Naive thymus-derived CD8-positive, alpha-beta T cell (primary cell): ENCODE measurements at regions not wholly inside any gene's neighbourhood (a gene's known extent, or its start where the extent isn't known, plus 50 kb on each side); places are given as distances from the start of the nearest gene placed in this dataset.

Experiments
- ATAC-seq, 2 donors: fragments of 150-1000 bp; cut with Tn5 transposase in 1 of 2; sonication (Bioruptor Pico), chemical (Tn5 transposase) in 1 of 2; 1 replicate in 1 of 2; 2 replicates in 1 of 2; pipeline ENCODE4 v1.10.0; 2021; ENCODE audit warnings: mild to moderate bottlenecking in 2 of 2, moderate library complexity in 2 of 2
- POLR2A ChIA-PET: fragments of 350-600 bp; sonication (Branson Sonifier 250); formaldehyde crosslinking; loops from one replicate; lab custom pipeline; 2021; ENCODE audit warnings: antibody characterized with exemption; lab: Charles Lee
- DNase-seq, 10 donors: peaks; one replicate each; pipeline versions ENCODE4 v3.0.0 to v3.0.0-alpha.2; 2020 to 2022
- H3K27ac Mint-ChIP-seq, 10 donors: one replicate each; pipeline ENCODE4 v1.8.0; 2020 to 2022; ENCODE audit warnings: mild to moderate bottlenecking in 10 of 10, mixed read lengths in 10 of 10, moderate library complexity in 4 of 10, inconsistent platforms in 1 of 10
- H3K27me3 Mint-ChIP-seq, 5 donors: one replicate each; pipeline ENCODE4 v1.8.0; 2021 to 2022; ENCODE audit warnings: mixed read lengths in 5 of 5
- H3K36me3 Mint-ChIP-seq, 3 donors: one replicate each; pipeline ENCODE4 v1.8.0; 2020 to 2022; ENCODE audit warnings: mixed read lengths in 3 of 3, mild to moderate bottlenecking in 2 of 3, inconsistent platforms in 1 of 3
- H3K4me1 Mint-ChIP-seq, 4 donors: one replicate each; pipeline ENCODE4 v1.8.0; 2021 to 2022; ENCODE audit warnings: mixed read lengths in 4 of 4
- H3K4me3 Mint-ChIP-seq, 10 donors: one replicate each; pipeline ENCODE4 v1.8.0; 2020 to 2022; ENCODE audit warnings: mild to moderate bottlenecking in 10 of 10, mixed read lengths in 10 of 10, moderate library complexity in 6 of 10, inconsistent platforms in 1 of 10
- H3K9me3 Mint-ChIP-seq, 9 donors: one replicate each; pipeline ENCODE4 v1.8.0; 2020 to 2022; ENCODE audit warnings: mixed read lengths in 9 of 9, mild to moderate bottlenecking in 3 of 9, inconsistent platforms in 1 of 9, moderate library complexity in 1 of 9

DNA sequence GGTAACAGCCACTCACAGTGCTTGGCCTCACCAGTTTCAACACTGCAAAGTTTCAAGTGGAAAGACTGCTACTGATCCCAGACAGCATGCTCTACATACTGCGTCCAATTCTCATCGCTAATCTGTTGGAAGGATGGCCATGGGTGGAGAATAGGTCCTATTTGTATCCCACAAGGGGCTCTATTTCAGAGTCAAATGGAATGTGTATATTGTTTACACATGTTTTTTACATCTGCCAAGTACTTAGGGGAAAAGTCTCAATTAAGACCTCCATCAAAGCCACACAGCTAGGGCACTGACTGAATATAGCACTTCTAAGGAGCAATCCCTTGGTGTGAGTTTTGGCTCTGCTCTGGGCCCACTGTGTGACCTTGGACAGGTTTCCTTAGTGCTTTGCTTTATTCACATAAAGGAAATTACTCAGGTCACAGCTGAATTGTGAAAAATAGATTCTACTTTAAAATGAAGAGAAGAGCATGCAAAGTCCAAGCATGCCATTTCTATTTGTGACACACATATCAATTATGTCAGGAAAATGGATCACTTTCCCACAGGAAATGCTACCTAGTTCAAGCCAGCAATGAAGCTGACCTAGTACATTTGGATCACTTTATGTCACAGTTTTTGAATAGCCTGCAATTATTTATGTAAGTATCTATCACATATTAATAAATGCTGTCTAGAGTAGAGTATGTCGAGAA is 112.9 kb upstream of the STK17B start:
- no peak for DNase-seq
- no peaks in the 10 kb centered on the region for H3K9me3 Mint-ChIP-seq
- H3K27ac Mint-ChIP-seq: no peak overlapping the region
- ATAC-seq: no peak
- no peak overlapping the region for H3K4me3 Mint-ChIP-seq
- H3K27me3 Mint-ChIP-seq: no peaks in the 10 kb centered on the region
- POLR2A ChIA-PET: no interaction called here
- H3K4me1 Mint-ChIP-seq: peaks cover 11 to 31% (median 20%) of the 10 kb centered on the region in 4 donors
- peaks cover 0 to 2% (median 0%) of the 10 kb centered on the region in 3 donors for H3K36me3 Mint-ChIP-seq

DNA sequence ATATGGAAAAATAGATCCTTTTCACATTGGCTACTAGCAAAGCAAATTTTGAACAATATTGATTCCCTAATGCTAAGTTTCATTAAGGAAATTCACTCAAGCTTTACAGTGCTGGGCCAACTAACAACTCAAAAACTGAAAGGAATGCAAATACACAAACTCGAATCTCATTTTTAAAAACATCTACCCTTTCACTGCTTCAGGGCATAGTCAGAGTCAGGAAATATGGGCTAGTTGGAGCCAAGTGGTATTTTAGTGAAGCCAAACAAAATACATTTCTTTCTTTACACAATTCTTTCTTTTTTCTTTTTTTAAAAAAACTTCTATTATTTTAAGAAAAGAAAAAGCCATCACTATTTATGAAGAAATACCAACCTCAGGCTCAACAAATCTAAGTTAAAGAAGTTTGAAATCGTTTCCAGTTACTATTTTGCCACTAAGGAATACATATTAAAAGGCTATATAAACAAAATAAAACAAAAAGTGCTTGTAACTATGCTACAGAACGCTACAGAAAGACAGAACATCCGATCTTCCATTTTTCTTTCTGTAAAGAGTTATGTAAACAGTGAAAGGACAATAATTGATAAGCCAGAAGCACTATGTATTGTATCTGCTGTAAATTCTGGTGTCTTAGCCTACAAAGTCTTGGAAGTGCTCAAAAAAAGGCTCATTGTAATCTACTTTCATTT is 113.6 kb upstream of the STK17B start:
- no peak overlapping the region for H3K4me3 Mint-ChIP-seq
- ATAC-seq (no peak), DNase-seq (no peak)
- H3K36me3 Mint-ChIP-seq: peaks cover 0 to 2% (median 0%) of the 10 kb centered on the region in 3 donors
- peaks cover 6 to 24% (median 19%) of the 10 kb centered on the region in 4 donors for H3K4me1 Mint-ChIP-seq
- no peaks in the 10 kb centered on the region for H3K27me3 Mint-ChIP-seq
- H3K9me3 Mint-ChIP-seq: no peaks in the 10 kb centered on the region
- peak overlapping the region in 1 of 10 donors; percentile 51 for H3K27ac Mint-ChIP-seq
- POLR2A ChIA-PET: no interaction called here

DNA sequence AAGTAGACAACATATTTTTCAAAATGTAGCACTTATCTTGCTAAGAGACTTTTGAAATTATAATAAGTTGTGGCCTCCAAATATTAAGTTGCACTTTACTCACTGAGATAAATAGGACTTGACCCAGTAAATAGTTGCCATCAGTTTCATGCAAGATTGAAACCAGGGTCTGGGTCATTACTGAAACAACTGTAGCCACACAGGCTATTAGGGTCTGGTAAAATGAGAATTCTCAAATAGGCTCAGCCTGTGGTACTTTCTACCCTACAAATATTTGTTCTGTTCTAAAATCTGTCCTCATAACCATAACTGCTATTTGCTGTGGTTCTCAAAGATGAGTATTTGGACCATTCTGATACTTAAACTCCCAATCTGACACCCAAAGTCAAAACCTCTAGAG is 115.4 kb upstream of the STK17B start:
- POLR2A ChIA-PET: no interaction called here

DNA sequence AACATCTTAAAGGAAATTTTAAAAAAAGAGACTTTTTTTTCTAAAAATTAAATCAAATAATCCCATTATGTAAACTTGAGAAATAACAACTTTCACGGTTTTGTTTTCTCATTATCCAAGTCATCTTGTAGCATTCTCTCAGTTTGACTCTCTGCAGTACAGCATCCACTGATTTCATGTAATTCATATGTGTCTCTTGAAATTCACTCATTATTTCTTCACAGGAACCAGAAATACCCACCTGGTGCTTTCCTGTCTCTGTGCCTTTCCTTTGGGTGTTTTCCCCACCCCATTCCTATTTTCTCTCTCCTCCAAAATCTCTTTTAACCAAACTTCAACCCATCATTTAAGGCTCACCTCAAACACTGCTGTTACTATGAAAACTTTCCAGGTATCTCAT is 116.1 kb upstream of the STK17B start:
- H3K36me3 Mint-ChIP-seq: no peaks in the 10 kb centered on the region
- peak overlapping the region in 1 of 10 donors; percentile 6 for H3K27ac Mint-ChIP-seq

More for the DNA sequence above, 115.4 kb upstream of the STK17B start:
- peaks cover 0 to 2% (median 0%) of the 10 kb centered on the region in 3 donors for H3K36me3 Mint-ChIP-seq
- H3K4me3 Mint-ChIP-seq: no peak overlapping the region
- no peaks in the 10 kb centered on the region for H3K27me3 Mint-ChIP-seq
- no peak for DNase-seq
- H3K4me1 Mint-ChIP-seq: peaks cover 6 to 27% (median 20%) of the 10 kb centered on the region in 4 donors
- H3K9me3 Mint-ChIP-seq: no peaks in the 10 kb centered on the region
- no peak overlapping the region for H3K27ac Mint-ChIP-seq
- ATAC-seq: no peak

DNA sequence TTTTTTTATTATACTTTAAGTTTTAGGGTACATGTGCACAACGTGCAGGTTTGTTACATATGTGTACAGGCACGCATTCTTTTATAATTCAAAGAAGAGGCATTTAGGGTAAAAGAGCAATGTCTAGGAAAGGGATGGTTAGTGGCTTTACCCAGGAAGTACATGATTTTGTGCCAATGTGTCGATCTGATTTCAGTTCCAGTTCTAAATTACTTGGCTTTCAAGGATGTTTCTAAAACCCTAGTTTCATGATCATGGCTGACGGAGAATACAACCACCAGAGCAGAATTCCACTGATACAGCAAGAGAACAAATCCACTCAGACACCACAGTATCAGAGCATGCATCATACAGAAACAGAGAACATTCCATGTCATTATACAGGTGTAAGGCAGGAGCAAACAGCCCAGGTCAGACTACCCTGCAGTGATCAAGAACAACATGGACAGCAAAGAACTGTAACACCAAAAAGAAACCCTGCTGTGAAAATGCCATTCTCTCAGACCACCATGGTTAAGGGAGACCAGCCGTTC is 116.7 kb upstream of the STK17B start:
- no peak for DNase-seq
- POLR2A ChIA-PET: no interaction called here
- H3K27me3 Mint-ChIP-seq: no peaks in the 10 kb centered on the region
- no peaks in the 10 kb centered on the region for H3K36me3 Mint-ChIP-seq
- peak overlapping the region in 1 of 10 donors; percentile 26 for H3K27ac Mint-ChIP-seq
- peaks cover 6 to 34% (median 21%) of the 10 kb centered on the region in 4 donors for H3K4me1 Mint-ChIP-seq
- H3K4me3 Mint-ChIP-seq: peak overlapping the region in 2 of 10 donors; percentile 24 to 65
- peak in 1 of 2 donors; percentile 23 for ATAC-seq
- H3K9me3 Mint-ChIP-seq: no peaks in the 10 kb centered on the region

More for the DNA sequence above, 116.1 kb upstream of the STK17B start:
- peaks cover 6 to 32% (median 21%) of the 10 kb centered on the region in 4 donors for H3K4me1 Mint-ChIP-seq
- no peak overlapping the region for H3K4me3 Mint-ChIP-seq
- ATAC-seq: no peak
- POLR2A ChIA-PET: no interaction called here
- no peaks in the 10 kb centered on the region for H3K27me3 Mint-ChIP-seq
- no peak for DNase-seq
- H3K9me3 Mint-ChIP-seq: no peaks in the 10 kb centered on the region

DNA sequence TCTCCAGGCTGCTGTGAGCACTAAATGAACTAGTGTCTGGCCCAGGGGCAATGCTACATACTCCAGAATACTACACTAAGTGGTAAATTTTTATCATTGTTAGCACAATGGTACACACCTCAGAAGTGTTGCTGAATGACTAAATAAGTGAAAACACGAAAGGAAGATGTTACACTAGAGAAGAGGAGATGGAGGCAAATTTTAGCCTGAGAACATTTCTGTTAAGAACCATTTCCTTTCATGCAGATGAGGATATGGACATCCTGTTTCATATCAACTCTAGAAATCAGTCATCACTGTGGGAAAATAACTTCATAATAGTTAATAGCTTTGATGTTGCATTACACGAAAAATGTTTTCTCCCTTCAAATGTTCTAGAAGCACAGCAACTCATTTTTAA is 117.6 kb upstream of the STK17B start:
- POLR2A ChIA-PET: no interaction called here
- Mint-ChIP-seq H3K4me3 (no peak overlapping the region), H3K9me3 (no peaks in the 10 kb centered on the region), H3K4me1 (peaks cover 6 to 34% (median 21%) of the 10 kb centered on the region in 4 donors), H3K36me3 (no peaks in the 10 kb centered on the region), H3K27me3 (no peaks in the 10 kb centered on the region), H3K27ac (no peak overlapping the region)
- no peak for DNase-seq
- ATAC-seq: no peak

DNA sequence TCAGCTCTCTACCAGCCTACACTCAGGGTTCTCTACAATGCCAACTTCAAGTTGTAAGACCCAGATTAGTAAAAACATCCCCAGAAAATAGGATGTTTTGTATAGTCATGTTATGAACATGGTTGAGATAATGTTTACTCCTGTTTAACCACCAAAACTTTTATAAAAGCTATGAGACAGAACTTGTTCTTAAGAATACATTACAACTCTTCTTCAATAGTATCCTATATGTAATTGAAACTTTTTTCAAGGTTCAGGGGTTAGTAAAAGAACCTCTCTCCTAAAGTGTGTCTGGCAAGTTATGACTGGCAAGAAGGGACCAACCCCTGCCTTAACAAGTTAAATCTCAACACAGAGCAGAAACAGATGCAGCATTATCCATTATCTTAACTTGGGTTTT is 118.8 kb upstream of the STK17B start:
- no peak for ATAC-seq
- Mint-ChIP-seq H3K27ac (no peak overlapping the region), H3K36me3 (no peaks in the 10 kb centered on the region), H3K4me1 (peaks cover 6 to 34% (median 21%) of the 10 kb centered on the region in 4 donors), H3K4me3 (no peak overlapping the region), H3K9me3 (no peaks in the 10 kb centered on the region), H3K27me3 (no peaks in the 10 kb centered on the region)
- no peak for DNase-seq
- POLR2A ChIA-PET: no interaction called here

DNA sequence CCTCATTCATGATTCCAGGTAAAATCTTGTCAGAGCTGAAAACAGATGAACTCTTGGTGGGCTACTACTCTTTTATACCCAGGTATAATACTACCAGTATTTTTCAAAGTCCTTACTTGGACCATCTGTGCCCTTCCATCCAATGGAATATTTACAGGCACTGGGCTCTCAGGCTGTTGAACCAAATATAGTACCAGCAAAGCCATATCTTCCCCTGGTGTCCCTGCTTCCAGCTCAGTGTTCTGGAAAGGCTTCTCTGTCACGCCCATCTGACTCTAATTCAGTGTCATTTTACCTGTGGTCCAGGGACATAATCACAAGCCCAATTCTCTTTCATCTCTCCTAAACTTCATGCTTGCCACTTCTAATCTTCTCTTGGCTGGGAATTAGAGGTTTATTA is 119.2 kb upstream of the STK17B start:
- no peaks in the 10 kb centered on the region for H3K27me3 Mint-ChIP-seq
- no peaks in the 10 kb centered on the region for H3K9me3 Mint-ChIP-seq
- H3K27ac Mint-ChIP-seq: no peak overlapping the region
- ATAC-seq: no peak
- no peaks in the 10 kb centered on the region for H3K36me3 Mint-ChIP-seq
- POLR2A ChIA-PET: no interaction called here
- DNase-seq: no peak
- H3K4me1 Mint-ChIP-seq: peaks cover 6 to 34% (median 19%) of the 10 kb centered on the region in 4 donors
- no peak overlapping the region for H3K4me3 Mint-ChIP-seq

DNA sequence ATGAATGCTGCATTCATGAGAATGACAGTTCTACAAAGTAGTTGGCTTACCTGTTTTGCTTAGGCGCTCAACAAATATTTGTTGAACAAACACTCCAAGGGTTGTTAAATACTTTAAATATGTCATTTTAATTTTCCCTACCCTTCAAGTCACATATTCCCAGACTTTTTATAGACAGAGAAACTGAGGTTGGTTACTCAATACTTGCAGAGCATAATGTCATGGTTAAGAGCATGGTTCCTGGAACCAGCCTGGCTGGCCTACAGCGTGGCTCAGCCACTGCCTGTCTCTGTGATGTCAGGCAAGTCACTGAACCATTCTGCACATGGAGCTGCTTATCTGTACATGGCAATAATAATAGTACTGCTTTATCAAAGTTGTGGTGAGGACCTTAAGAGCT is 120.0 kb upstream of the STK17B start:
- DNase-seq (no peak), ATAC-seq (no peak)
- H3K36me3 Mint-ChIP-seq: no peaks in the 10 kb centered on the region
- POLR2A ChIA-PET: no interaction called here
- H3K4me3 Mint-ChIP-seq: no peak overlapping the region
- peak overlapping the region in 1 of 10 donors; percentile 18 for H3K27ac Mint-ChIP-seq
- H3K9me3 Mint-ChIP-seq: no peaks in the 10 kb centered on the region
- no peaks in the 10 kb centered on the region for H3K27me3 Mint-ChIP-seq
- peaks cover 6 to 34% (median 17%) of the 10 kb centered on the region in 4 donors for H3K4me1 Mint-ChIP-seq

DNA sequence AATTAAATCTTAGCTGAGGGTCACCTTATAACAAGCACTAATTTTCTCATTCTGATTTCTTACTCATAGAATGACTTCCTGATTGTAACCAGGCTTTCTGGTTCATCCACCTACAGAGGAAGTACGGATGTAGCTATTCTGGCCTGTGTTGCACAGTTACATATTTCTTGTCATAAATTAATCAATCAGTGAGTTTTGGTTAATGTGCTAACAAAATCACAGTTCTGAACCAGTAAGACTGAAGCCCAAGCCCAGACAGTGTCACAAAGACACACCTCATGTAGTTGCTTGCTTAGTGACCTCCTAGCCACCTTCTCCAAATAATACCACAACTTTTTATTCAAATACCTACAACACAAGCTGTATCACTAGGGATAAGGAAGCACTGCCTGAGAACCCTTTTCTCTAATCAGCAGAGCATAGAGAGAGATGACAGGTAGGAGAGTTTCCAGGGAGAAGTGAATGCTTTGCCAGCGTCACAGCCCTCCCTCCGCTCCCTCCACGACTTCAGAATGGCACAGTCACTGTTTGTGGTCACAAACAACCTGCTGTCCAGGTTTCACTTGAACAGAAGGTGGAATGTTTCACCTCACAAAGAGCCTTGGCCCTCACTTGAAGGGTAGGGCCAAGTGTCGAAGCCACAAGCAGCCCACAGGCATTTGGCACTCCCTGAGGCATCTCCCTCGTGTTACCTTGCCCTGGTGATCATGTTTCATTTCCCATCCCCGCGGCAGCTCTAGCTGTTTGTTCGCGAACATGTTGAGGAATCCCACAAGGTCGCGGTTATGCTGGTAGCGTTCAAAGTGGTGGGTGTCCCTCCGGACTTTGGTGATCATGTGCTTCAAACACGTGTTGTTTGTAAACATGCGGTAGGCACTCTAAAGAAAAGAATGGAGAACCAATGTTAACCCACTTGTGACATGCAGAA is 120.8 kb upstream of the STK17B start:
- ATAC-seq: no peak
- Mint-ChIP-seq H3K27ac (peak overlapping the region in 1 of 10 donors; percentile 18), H3K27me3 (no peaks in the 10 kb centered on the region), H3K4me1 (peaks cover 6 to 32% (median 16%) of the 10 kb centered on the region in 4 donors), H3K4me3 (peak overlapping the region in 1 of 10 donors; percentile 45), H3K9me3 (no peaks in the 10 kb centered on the region), H3K36me3 (no peaks in the 10 kb centered on the region)
- no peak for DNase-seq
- POLR2A ChIA-PET: interaction anchor here (0.6 kb wide), 1 partner anchor 508 kb away, joined by 3 read pairs; no protein-coding TSS in a partner anchor

DNA sequence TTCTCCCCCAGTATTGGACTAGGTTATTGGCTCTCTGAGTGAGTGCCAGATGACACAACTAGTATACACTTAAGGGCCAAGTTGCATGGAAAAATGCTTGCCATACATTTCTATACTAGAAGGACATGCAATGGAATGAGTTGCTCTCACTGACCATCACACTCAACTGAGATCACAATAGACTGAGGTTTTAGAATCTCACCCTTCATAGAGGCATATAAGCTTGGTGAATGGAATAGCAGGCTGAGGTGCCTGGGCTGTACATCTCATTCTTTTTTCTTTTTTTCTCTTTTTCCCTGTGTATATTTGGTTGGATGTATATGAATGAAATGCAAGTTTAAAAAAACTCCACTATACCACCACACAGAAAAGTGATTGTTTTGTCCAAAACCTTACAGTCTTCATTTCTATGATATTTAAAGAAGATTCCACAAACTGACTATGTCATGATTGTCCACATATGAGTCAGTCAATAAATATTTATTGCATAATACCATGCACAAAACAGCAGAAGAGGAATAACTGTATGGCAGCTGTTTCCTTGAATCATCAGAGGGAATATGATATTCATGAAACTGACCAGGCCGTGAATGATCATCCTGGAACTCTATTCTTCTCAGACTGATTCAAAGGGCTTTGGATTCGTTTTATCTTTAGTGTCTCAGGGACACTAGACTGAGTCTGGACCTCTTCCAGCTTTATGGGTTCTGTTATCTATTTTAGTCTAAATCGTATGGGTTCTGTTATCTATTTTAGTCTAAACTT is 122.6 kb upstream of the STK17B start:
- ATAC-seq (no peak), DNase-seq (no peak)
- H3K27me3 Mint-ChIP-seq: no peaks in the 10 kb centered on the region
- POLR2A ChIA-PET: interaction anchor here (1.3 kb wide), 1 partner anchor 73 kb away, joined by 3 read pairs; no protein-coding TSS in a partner anchor
- peaks cover 0 to 17% (median 4%) of the 10 kb centered on the region in 4 donors for H3K4me1 Mint-ChIP-seq
- H3K27ac Mint-ChIP-seq: no peak overlapping the region
- no peak overlapping the region for H3K4me3 Mint-ChIP-seq
- H3K9me3 Mint-ChIP-seq: no peaks in the 10 kb centered on the region
- no peaks in the 10 kb centered on the region for H3K36me3 Mint-ChIP-seq

DNA sequence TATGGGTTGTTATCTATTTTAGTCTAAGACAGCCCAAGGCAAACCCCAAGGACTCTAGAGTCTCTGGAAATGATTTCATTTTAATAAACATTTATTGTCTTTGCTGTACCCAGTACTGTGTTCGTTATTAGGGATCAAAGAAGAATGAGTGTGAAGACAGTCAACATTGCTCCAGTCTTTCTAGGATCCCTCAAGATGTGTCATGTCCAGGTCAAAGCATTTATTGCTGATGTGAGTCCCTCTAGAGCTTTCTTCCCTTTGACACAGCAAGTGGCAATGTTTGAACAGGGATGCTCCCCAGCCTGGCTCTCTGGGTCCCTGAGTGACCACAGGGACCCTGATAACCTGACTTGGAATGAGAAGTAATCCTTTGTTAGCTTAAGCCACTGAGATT is 123.1 kb upstream of the STK17B start:
- Mint-ChIP-seq H3K36me3 (no peaks in the 10 kb centered on the region), H3K27ac (no peak overlapping the region), H3K27me3 (no peaks in the 10 kb centered on the region), H3K4me1 (peaks cover 0 to 14% (median 2%) of the 10 kb centered on the region in 4 donors), H3K9me3 (no peaks in the 10 kb centered on the region), H3K4me3 (no peak overlapping the region)
- POLR2A ChIA-PET: interaction anchor here (1.3 kb wide), 1 partner anchor 73 kb away, joined by 3 read pairs; no protein-coding TSS in a partner anchor
- ATAC-seq: no peak
- DNase-seq: no peak
